Fibroblast of lung (primary cell): ENCODE measurements at regions not wholly inside any gene's neighbourhood (a gene's known extent, or its start where the extent isn't known, plus 50 kb on each side); places are given as distances from the start of the nearest gene placed in this dataset.
"Not testable (repeated sequence)": the region's sequence is repeated elsewhere in the genome, so short reads cannot be mapped to it uniquely, and the experiment has no call there.

ENCODE experiments used
- DNase-seq, 2 donors: peaks; one replicate each; pipeline versions ENCODE4 v3.0.0 to v3.0.0-alpha.2; 2010; ENCODE audit warnings: low read depth in 2 of 2
- H2AFZ ChIP-seq: 2 replicates; pipeline ENCODE4 v1.5.1; 2012; ENCODE audit warnings: low read length, control low read depth, inconsistent platforms
- H3K27ac ChIP-seq: 2 replicates; pipeline ENCODE4 v1.5.1; 2011; ENCODE audit warnings: low read length, control low read depth; ENCODE audit not compliant: insufficient read depth
- H3K27me3 ChIP-seq: 2 replicates; pipeline ENCODE4 v1.5.1; 2011; ENCODE audit warnings: mild to moderate bottlenecking, low read length; ENCODE audit not compliant: control insufficient read depth, insufficient read depth
- H3K36me3 ChIP-seq: 2 replicates; pipeline ENCODE4 v1.5.1; 2011; ENCODE audit warnings: low read length; ENCODE audit not compliant: control insufficient read depth, insufficient read depth
- H3K4me1 ChIP-seq: 2 replicates; pipeline ENCODE4 v1.5.1; 2011; ENCODE audit warnings: low read length; ENCODE audit not compliant: control insufficient read depth, insufficient read depth; ENCODE audit errors: extremely low read depth
- H3K4me2 ChIP-seq: 2 replicates; pipeline ENCODE4 v1.5.1; 2011; ENCODE audit warnings: low read length, control low read depth; ENCODE audit not compliant: insufficient read depth; ENCODE audit errors: extremely low read depth
- H3K4me3 ChIP-seq, 4 experiments: fragments of 200-600 bp in 1 of 4; sonication (generic) in 1 of 4; replicated peaks in 1 of 4; 2 replicates each; pipeline ENCODE4 v1.5.1; 2011 to 2016; ENCODE audit warnings: low read length in 4 of 4, low read depth in 3 of 4, mild to moderate bottlenecking in 3 of 4, control low read depth in 2 of 4, inconsistent platforms in 1 of 4, mixed read lengths in 1 of 4; ENCODE audit not compliant: insufficient read depth in 1 of 4; ENCODE audit errors: control extremely low read depth in 1 of 4
- H3K79me2 ChIP-seq: 2 replicates; pipeline ENCODE4 v1.5.1; 2012; ENCODE audit warnings: mild to moderate bottlenecking, low read length, inconsistent platforms; ENCODE audit not compliant: control insufficient read depth, insufficient read depth
- H3K9ac ChIP-seq: 2 replicates; pipeline ENCODE4 v1.5.1; 2011; ENCODE audit warnings: mild to moderate bottlenecking, low read length, control low read depth; ENCODE audit not compliant: insufficient read depth
- H3K9me3 ChIP-seq: 2 replicates; pipeline ENCODE4 v1.5.1; 2012; ENCODE audit warnings: low read depth, low read length; ENCODE audit not compliant: control insufficient read depth, insufficient read depth
- H4K20me1 ChIP-seq: 2 replicates; pipeline ENCODE4 v1.5.1; 2011; ENCODE audit warnings: low read length; ENCODE audit not compliant: control insufficient read depth, insufficient read depth; ENCODE audit errors: extremely low read depth
- CTCF ChIP-seq, 2 donors: IDR thresholded peaks in 1 of 2; conservative IDR thresholded peaks in 1 of 2; 1 replicate in 1 of 2; 2 replicates in 1 of 2; pipeline ENCODE4 v1.5.1; 2011 to 2012; ENCODE audit warnings: low read length in 2 of 2, control low read depth in 1 of 2, inconsistent platforms in 1 of 2, low read depth in 1 of 2, mild to moderate bottlenecking in 1 of 2
- EZH2 ChIP-seq: IDR thresholded peaks from 2 replicates; pipeline ENCODE4 v1.5.1; 2012; ENCODE audit warnings: low read length, control low read depth, mild to moderate bottlenecking; ENCODE audit errors: missing control alignments

GRCh38 chr6:74447013-74447412 is 751.0 kb downstream of the CD109 start:
- no peaks in the 10 kb centered on the region for H4K20me1 ChIP-seq
- no peak overlapping the region for H3K4me2 ChIP-seq
- no peak overlapping the region for H3K4me3 ChIP-seq
- H3K36me3 ChIP-seq: no peaks in the 10 kb centered on the region
- no peaks in the 10 kb centered on the region for H3K9me3 ChIP-seq
- no peak overlapping the region for H3K9ac ChIP-seq
- DNase-seq: peak; percentile 8 to 28
- no peaks in the 10 kb centered on the region for H3K27me3 ChIP-seq
- H3K27ac ChIP-seq: no peak overlapping the region
- H3K4me1 ChIP-seq: no peaks in the 10 kb centered on the region
- no peaks in the 10 kb centered on the region for H3K79me2 ChIP-seq
- TF ChIP-seq CTCF (conservative IDR thresholded peaks at IDR 0.05 in 1 of 2, IDR thresholded peaks at IDR 0.05 in 1 of 2; ENCODE audit: low read depth in 1 of 2, low read length in 2 of 2): no peak
- H2AFZ ChIP-seq: no peak overlapping the region

- Histone ChIP-seq H2AFZ (no peak overlapping the region), H3K36me3 (no peaks in the 10 kb centered on the region), H3K27ac (no peak overlapping the region), H3K4me1 (no peaks in the 10 kb centered on the region), H3K4me2 (no peak overlapping the region), H3K9ac (no peak overlapping the region), H3K79me2 (no peaks in the 10 kb centered on the region), H3K27me3 (no peaks in the 10 kb centered on the region), H3K4me3 (no peak overlapping the region), H3K9me3 (no peaks in the 10 kb centered on the region), H4K20me1 (no peaks in the 10 kb centered on the region)
- TF ChIP-seq CTCF (conservative IDR thresholded peaks at IDR 0.05 in 1 of 2, IDR thresholded peaks at IDR 0.05 in 1 of 2; ENCODE audit: low read depth in 1 of 2, low read length in 2 of 2): no peak
- no peak for TF ChIP-seq EZH2
- no peak for DNase-seq
These were observed 743.3 kb downstream of the CD109 start for GRCh38 chr6:74439123-74439811.

GRCh38 chr6:74438395-74438794 is 742.4 kb downstream of the CD109 start:
- H3K4me3 ChIP-seq, H3K4me2 ChIP-seq, H3K27me3 ChIP-seq, H3K36me3 ChIP-seq, H3K9me3 ChIP-seq, H3K9ac ChIP-seq, H3K79me2 ChIP-seq, H4K20me1 ChIP-seq, H3K27ac ChIP-seq, H3K4me1 ChIP-seq, H2AFZ ChIP-seq, DNase-seq: not testable (repeated sequence)
